Endothelial cell of umbilical vein (primary cell): ENCODE measurements at regions not wholly inside any gene's neighbourhood (a gene's known extent, or its start where the extent isn't known, plus 50 kb on each side); places are given as distances from the start of the nearest gene placed in this dataset.
A peak's percentile ranks its signal among the peaks of the same experiment; 100 is the strongest.

Experiments
- BruUV-seq: library from RNA; stranded (reverse); fragments of 400-500 nt; replicated peaks from 2 replicates; lab custom pipeline; 2021; lab: Mats Ljungman, UMichigan
- CTCF ChIA-PET: fragments of 300-600, 350-600 bp; sonication (Branson Sonifier 250); formaldehyde crosslinking; loops from one replicate; lab custom pipeline; 2021; ENCODE audit warnings: antibody characterized with exemption, inconsistent platforms; lab: Charles Lee
- POLR2A ChIA-PET: fragments of 300-600, 350-600 bp; sonication (Branson Sonifier 250); formaldehyde crosslinking; loops from one replicate; lab custom pipeline; 2021; ENCODE audit warnings: antibody characterized with exemption, inconsistent platforms; lab: Charles Lee
- DNase-seq: peaks from one replicate; pipeline ENCODE4 v3.0.0-alpha.2; 2011; ENCODE audit warnings: low read depth, low spot score
- FAIRE-seq: peaks from 2 replicates; lab custom pipeline; 2011; peaks lifted over from hg19 to GRCh38; lab: Jason Lieb, UNC
- H2AFZ ChIP-seq: 2 replicates; pipeline ENCODE4 v1.6.0; 2012; ENCODE audit warnings: low read depth, low read length, control low read depth, inconsistent platforms
- H3K27ac ChIP-seq: 2 replicates; pipeline ENCODE4 v1.5.1; 2011; ENCODE audit warnings: low read depth, mild to moderate bottlenecking, control low read depth, low read length, moderate library complexity; ENCODE audit not compliant: insufficient read depth
- H3K27me3 ChIP-seq, 2 experiments: 2 replicates each; pipeline versions ENCODE4 v1.6.0 to v1.6.1; 2011; ENCODE audit warnings: low read length in 2 of 2, mixed read lengths in 1 of 2; ENCODE audit not compliant: control insufficient read depth in 2 of 2, insufficient read depth in 2 of 2
- H3K36me3 ChIP-seq, 2 experiments: 2 replicates in 1 of 2; 3 replicates in 1 of 2; pipeline ENCODE4 v1.5.1; 2011; ENCODE audit warnings: low read length in 2 of 2, mild to moderate bottlenecking in 1 of 2, moderate library complexity in 1 of 2; ENCODE audit not compliant: control insufficient read depth in 2 of 2, insufficient read depth in 2 of 2; ENCODE audit errors: extremely low read depth in 1 of 2
- H3K4me1 ChIP-seq: 3 replicates; pipeline ENCODE4 v1.5.1; 2011; ENCODE audit warnings: mild to moderate bottlenecking, low read length; ENCODE audit not compliant: control insufficient read depth, insufficient read depth; ENCODE audit errors: extremely low read depth
- H3K4me2 ChIP-seq: 2 replicates; pipeline ENCODE4 v1.6.1; 2011; ENCODE audit warnings: low read length, control low read depth, mixed read lengths; ENCODE audit not compliant: insufficient read depth
- H3K4me3 ChIP-seq, 3 experiments: fragments of 200-600 bp in 1 of 3; sonication (generic), shearing (Covaris generic) in 1 of 3; replicated peaks in 1 of 3; 2 replicates each; pipeline ENCODE4 v1.5.1; 2011 to 2016; ENCODE audit warnings: control low read depth in 3 of 3, low read length in 3 of 3, mild to moderate bottlenecking in 2 of 3, inconsistent platforms in 1 of 3, low read depth in 1 of 3, moderate library complexity in 1 of 3; ENCODE audit not compliant: insufficient read depth in 1 of 3
- H3K79me2 ChIP-seq: 2 replicates; pipeline ENCODE4 v1.6.0; 2012; ENCODE audit warnings: low read length, inconsistent platforms; ENCODE audit not compliant: control insufficient read depth, insufficient read depth
- H3K9ac ChIP-seq: replicated peaks from 2 replicates; pipeline ENCODE3; 2011; ENCODE audit warnings: low read length, control low read depth; ENCODE audit not compliant: insufficient read depth; ENCODE audit errors: extremely low read depth
- H3K9me1 ChIP-seq: replicated peaks from 3 replicates; pipeline ENCODE4 v1.6.0; 2011; ENCODE audit warnings: mild to moderate bottlenecking, low read length; ENCODE audit not compliant: control insufficient read depth, insufficient read depth; ENCODE audit errors: extremely low read depth
- H3K9me3 ChIP-seq: replicated peaks from 2 replicates; pipeline ENCODE4 v1.5.1; 2012; ENCODE audit warnings: low read length, inconsistent platforms; ENCODE audit not compliant: control insufficient read depth, insufficient read depth
- H4K20me1 ChIP-seq: replicated peaks from 2 replicates; pipeline ENCODE3; 2011; ENCODE audit warnings: mild to moderate bottlenecking, low read length; ENCODE audit not compliant: control insufficient read depth, insufficient read depth; ENCODE audit errors: extremely low read depth
- EZH2 ChIP-seq: IDR thresholded peaks from 2 replicates; pipeline ENCODE4 v1.6.1; 2012; ENCODE audit warnings: borderline replicate concordance, low read depth, mild to moderate bottlenecking, moderate library complexity, low read length, inconsistent platforms; ENCODE audit not compliant: severe bottlenecking
- FOS ChIP-seq: IDR thresholded peaks from 2 replicates; pipeline ENCODE4 v1.6.1; 2011; ENCODE audit warnings: mild to moderate bottlenecking, low read length, moderate library complexity, borderline replicate concordance; ENCODE audit not compliant: insufficient read depth
- GATA2 ChIP-seq: IDR thresholded peaks from 2 replicates; pipeline ENCODE4 v1.7.0; 2011; ENCODE audit warnings: low read depth, mild to moderate bottlenecking, moderate library complexity, mixed read lengths, low read length; ENCODE audit not compliant: insufficient read length, insufficient read depth
- JUN ChIP-seq: IDR thresholded peaks from 2 replicates; pipeline ENCODE4 v1.6.1; 2011; ENCODE audit warnings: borderline replicate concordance, low read depth; ENCODE audit not compliant: insufficient read length, insufficient read depth
- POLR2A ChIP-seq: IDR thresholded peaks from 2 replicates; pipeline ENCODE4 v1.6.1; 2012; ENCODE audit warnings: low read depth, mild to moderate bottlenecking, control low read depth, low read length
- dilution Hi-C: fragments of 300-500 bp; cut with MboI; formaldehyde crosslinking; loops from one replicate; pipeline ENCODE4 v1.15.0; 2019; ENCODE audit warnings: low sequenced_read_pairs; ENCODE audit not compliant: extremely low pct_ligation_motif_present
- intact Hi-C: fragments of 100-400 bp; cut with micrococcal nuclease; formaldehyde crosslinking; loops from one replicate; pipeline ENCODE4 v1.10.0; 2022
- TF ChIP-seq, protein P1 (sequence below): IDR thresholded peaks from 2 replicates; pipeline ENCODE4 v1.6.1; 2011; ENCODE audit not compliant: insufficient read depth, insufficient read length
- TF ChIP-seq, protein P2 (sequence below), 2 donors: IDR thresholded peaks; 1 replicate in 1 of 2; 2 replicates in 1 of 2; pipeline ENCODE4 v1.5.1; 2011; ENCODE audit warnings: low read length in 2 of 2, mild to moderate bottlenecking in 2 of 2, moderate library complexity in 2 of 2, control low read depth in 1 of 2, inconsistent platforms in 1 of 2, low read depth in 1 of 2; ENCODE audit not compliant: insufficient read depth in 1 of 2; ENCODE audit errors: extremely low read depth in 1 of 2

DNA sequence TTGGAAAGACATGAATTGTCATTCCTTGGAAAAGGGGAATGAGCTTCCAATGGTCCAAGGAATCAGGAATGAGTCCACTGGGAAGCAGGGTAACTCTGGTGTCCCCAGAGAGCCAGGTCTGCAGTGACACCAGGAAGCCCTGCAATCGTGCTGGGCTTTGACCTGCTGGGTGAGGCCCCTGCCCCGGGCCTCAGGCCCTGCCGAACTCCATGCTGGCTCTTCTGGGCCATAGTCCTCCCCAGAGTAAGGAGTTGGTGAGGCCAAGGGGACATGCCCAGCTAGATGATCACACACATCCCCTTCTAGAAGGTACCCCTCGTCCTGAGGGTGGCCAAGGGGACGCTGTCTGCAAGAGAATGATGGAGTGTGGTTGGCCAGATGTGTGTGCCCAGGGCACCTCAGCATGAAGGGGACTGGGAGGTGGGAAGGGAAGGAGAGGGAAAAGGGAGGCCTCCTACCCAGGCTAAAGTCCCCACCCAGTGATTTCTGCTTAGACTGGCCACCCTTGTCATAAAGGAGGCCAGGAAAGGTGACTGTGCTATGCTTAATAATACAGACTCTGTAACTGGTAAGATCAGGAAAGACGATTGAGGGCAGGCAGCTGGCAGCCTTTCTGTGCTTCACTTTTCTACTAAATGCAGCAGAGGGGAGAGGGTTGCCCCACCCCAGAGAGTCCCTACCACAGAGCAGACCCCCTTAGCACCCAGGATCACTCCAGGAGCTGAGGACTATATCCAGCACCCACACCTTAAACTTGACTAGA is 119.3 kb downstream of the SNX5 start:
- peak overlapping the region; percentile 26 for H3K9ac ChIP-seq
- TSS peak; percentile 69 for BruUV-seq
- H3K4me1 ChIP-seq = peaks cover 26% of the 10 kb centered on the region
- DNase-seq = no peak
- POLR2A ChIA-PET = no interaction called here
- CTCF ChIA-PET = interaction anchor here (0.7 to 1.8 kb wide), 6 partner anchors 23 to 183 kb away, joined by 3 to 6 read pairs (median 3); no protein-coding TSS in a partner anchor
- TF ChIP-seq, protein P1, sequence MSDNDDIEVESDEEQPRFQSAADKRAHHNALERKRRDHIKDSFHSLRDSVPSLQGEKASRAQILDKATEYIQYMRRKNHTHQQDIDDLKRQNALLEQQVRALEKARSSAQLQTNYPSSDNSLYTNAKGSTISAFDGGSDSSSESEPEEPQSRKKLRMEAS = no peak
- TF ChIP-seq EZH2 (no peak), POLR2A (no peak), JUN (no peak), GATA2 (no peak), FOS (no peak)
- TF ChIP-seq, protein P2, sequence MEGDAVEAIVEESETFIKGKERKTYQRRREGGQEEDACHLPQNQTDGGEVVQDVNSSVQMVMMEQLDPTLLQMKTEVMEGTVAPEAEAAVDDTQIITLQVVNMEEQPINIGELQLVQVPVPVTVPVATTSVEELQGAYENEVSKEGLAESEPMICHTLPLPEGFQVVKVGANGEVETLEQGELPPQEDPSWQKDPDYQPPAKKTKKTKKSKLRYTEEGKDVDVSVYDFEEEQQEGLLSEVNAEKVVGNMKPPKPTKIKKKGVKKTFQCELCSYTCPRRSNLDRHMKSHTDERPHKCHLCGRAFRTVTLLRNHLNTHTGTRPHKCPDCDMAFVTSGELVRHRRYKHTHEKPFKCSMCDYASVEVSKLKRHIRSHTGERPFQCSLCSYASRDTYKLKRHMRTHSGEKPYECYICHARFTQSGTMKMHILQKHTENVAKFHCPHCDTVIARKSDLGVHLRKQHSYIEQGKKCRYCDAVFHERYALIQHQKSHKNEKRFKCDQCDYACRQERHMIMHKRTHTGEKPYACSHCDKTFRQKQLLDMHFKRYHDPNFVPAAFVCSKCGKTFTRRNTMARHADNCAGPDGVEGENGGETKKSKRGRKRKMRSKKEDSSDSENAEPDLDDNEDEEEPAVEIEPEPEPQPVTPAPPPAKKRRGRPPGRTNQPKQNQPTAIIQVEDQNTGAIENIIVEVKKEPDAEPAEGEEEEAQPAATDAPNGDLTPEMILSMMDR (IDR thresholded peaks at IDR 0.05; ENCODE audit: extremely low read depth in 1 of 2, insufficient read depth in 1 of 2, low read depth in 1 of 2, low read length in 2 of 2) = no peak
- H4K20me1 ChIP-seq = no peaks in the 10 kb centered on the region
- FAIRE-seq = no peak
- no peaks in the 10 kb centered on the region for H3K79me2 ChIP-seq
- H3K9me3 ChIP-seq = no peaks in the 10 kb centered on the region
- H3K36me3 ChIP-seq = no peaks in the 10 kb centered on the region
- no peak overlapping the region for H2AFZ ChIP-seq
- peak overlapping the region; percentile 80 for H3K27ac ChIP-seq
- H3K27me3 ChIP-seq = no peaks in the 10 kb centered on the region
- no peak overlapping the region for H3K4me2 ChIP-seq
- intact Hi-C loops = no loop called here
- no peaks in the 10 kb centered on the region for H3K9me1 ChIP-seq
- no peak overlapping the region for H3K4me3 ChIP-seq
- dilution Hi-C loops = no loop called here
